ENCODE measurements at regions not wholly inside any gene's neighbourhood (a gene's known extent, or its start where the extent isn't known, plus 50 kb on each side); places are given as distances from the start of the nearest gene placed in this dataset.

- TF ChIP-seq CTCF (IDR thresholded peaks at IDR 0.05) (no peak), POLR2A (IDR thresholded peaks at IDR 0.05) (no peak)
Measured at GRCh38 chr3:164723396-164723795, 354.9 kb downstream of the SI start.

Measured in heart left ventricle (tissue), 13 donors.